NB4 (cell line): ENCODE measurements at regions not wholly inside any gene's neighbourhood (a gene's known extent, or its start where the extent isn't known, plus 50 kb on each side); places are given as distances from the start of the nearest gene placed in this dataset.

Source experiments
- CTCF ChIP-seq: IDR thresholded peaks from one replicate; pipeline ENCODE4 v1.5.1; 2012; ENCODE audit warnings: low read depth, low read length
- MAX ChIP-seq: IDR thresholded peaks from 2 replicates; pipeline ENCODE4 v1.6.1; 2011; ENCODE audit warnings: low read depth, low read length
- MYC ChIP-seq: IDR thresholded peaks from 2 replicates; pipeline ENCODE4 v1.6.1; 2011; ENCODE audit warnings: low read depth, low read length
- POLR2A ChIP-seq: IDR thresholded peaks from 2 replicates; pipeline ENCODE4 v1.6.1; 2011; ENCODE audit warnings: mild to moderate bottlenecking; ENCODE audit not compliant: insufficient read length; ENCODE audit errors: extremely low read depth

GRCh38 chr15:62986948-62987347, 55.6 kb upstream of the TPM1 start:
- TF ChIP-seq CTCF (no peak), POLR2A (no peak), MYC (no peak), MAX (no peak)
